Adrenal gland (tissue), 5 donors: ENCODE measurements at regions not wholly inside any gene's neighbourhood (a gene's known extent, or its start where the extent isn't known, plus 50 kb on each side); places are given as distances from the start of the nearest gene placed in this dataset.

Source experiments
- CTCF ChIP-seq, 6 experiments: fragments of 450-650 bp in 4 of 6; fragments of 200-600 bp in 2 of 6; sonication (generic) in 1 of 6; IDR thresholded peaks; 1 replicate in 5 of 6; 2 replicates in 1 of 6; pipeline versions ENCODE4 v1.5.1 to v1.8.0; 2016 to 2021; ENCODE audit warnings: antibody characterized with exemption in 6 of 6, mild to moderate bottlenecking in 2 of 6, moderate library complexity in 1 of 6
- POLR2A ChIP-seq, 2 donors: fragments of 450-650 bp; IDR thresholded peaks; one replicate each; pipeline ENCODE4 v1.6.1; 2017; ENCODE audit warnings: antibody characterized with exemption in 2 of 2, mild to moderate bottlenecking in 2 of 2, moderate library complexity in 1 of 2
- donor health status: DM: no; HTN: no; CAD: no.

GRCh38 chr16:26382586-26382985 lies 684.1 kb upstream of the C16orf82 start:
- TF ChIP-seq POLR2A (IDR thresholded peaks at IDR 0.05) (no peak), CTCF (IDR thresholded peaks at IDR 0.05) (no peak)
